Hematopoietic multipotent progenitor cell treated with erythropoietin and hydrocortisone succinate and interleukin-3 and kit ligand, for 15 days (in vitro differentiated cells): ENCODE measurements at regions not wholly inside any gene's neighbourhood (a gene's known extent, or its start where the extent isn't known, plus 50 kb on each side); places are given as distances from the start of the nearest gene placed in this dataset.
"Not testable (repeated sequence)": the region's sequence is repeated elsewhere in the genome, so short reads cannot be mapped to it uniquely, and the experiment has no call there.

Source experiments
- DNase-seq: peaks from one replicate; pipeline ENCODE4 v3.0.0-alpha.2; 2015; ENCODE audit warnings: low spot score

GRCh38 chr21:23585419-23585818 lies 2021.9 kb downstream of the MRPL39 start:
- no peak for DNase-seq

- DNase-seq: no peak
Observed at GRCh38 chr21:23579573-23579972, 2027.7 kb downstream of the MRPL39 start.

GRCh38 chr21:23578027-23578426 lies 2029.3 kb downstream of the MRPL39 start:
- no peak for DNase-seq

- DNase-seq: no peak
Observed at GRCh38 chr21:23574932-23575331, 2032.3 kb downstream of the MRPL39 start.

- DNase-seq: not testable (repeated sequence)
Observed at GRCh38 chr21:23548924-23549323, 2058.4 kb downstream of the MRPL39 start.

- no peak for DNase-seq
Observed at GRCh38 chr21:23543333-23543732, 2063.9 kb downstream of the MRPL39 start.

GRCh38 chr21:23542097-23542496 lies 2065.2 kb downstream of the MRPL39 start:
- no peak for DNase-seq

- no peak for DNase-seq
Observed at GRCh38 chr21:23541571-23541970, 2065.7 kb downstream of the MRPL39 start.

GRCh38 chr21:23534850-23535249 lies 2072.4 kb downstream of the MRPL39 start:
- no peak for DNase-seq

- no peak for DNase-seq
Observed at GRCh38 chr21:23531444-23531843, 2075.8 kb downstream of the MRPL39 start.

- DNase-seq: no peak
Observed at GRCh38 chr21:23524685-23525084, 2082.6 kb downstream of the MRPL39 start.

GRCh38 chr21:23522751-23523150 lies 2084.5 kb downstream of the MRPL39 start:
- DNase-seq: no peak

- DNase-seq: no peak
Observed at GRCh38 chr21:23507501-23507900, 2099.8 kb downstream of the MRPL39 start.

GRCh38 chr21:23496729-23497128 lies 2110.6 kb downstream of the MRPL39 start:
- no peak for DNase-seq

GRCh38 chr21:23488245-23488644 lies 2119.0 kb downstream of the MRPL39 start:
- DNase-seq: no peak

GRCh38 chr21:23480591-23481270 lies 2126.6 kb downstream of the MRPL39 start:
- DNase-seq: no peak

GRCh38 chr21:23478381-23478780 lies 2128.9 kb downstream of the MRPL39 start:
- no peak for DNase-seq

GRCh38 chr21:23475281-23476219 lies 2131.7 kb downstream of the MRPL39 start:
- DNase-seq: no peak

- DNase-seq: no peak
Observed at GRCh38 chr21:23471877-23472276, 2135.4 kb downstream of the MRPL39 start.

- DNase-seq: no peak
Observed at GRCh38 chr21:23463365-23463764, 2143.9 kb downstream of the MRPL39 start.

GRCh38 chr21:23455676-23456075 lies 2151.6 kb downstream of the MRPL39 start:
- no peak for DNase-seq

- no peak for DNase-seq
Observed at GRCh38 chr21:23452384-23453083, 2154.7 kb downstream of the MRPL39 start.

- no peak for DNase-seq
Observed at GRCh38 chr21:23445307-23445706, 2162.0 kb downstream of the MRPL39 start.
